ENCODE measurements at regions not wholly inside any gene's neighbourhood (a gene's known extent, or its start where the extent isn't known, plus 50 kb on each side); places are given as distances from the start of the nearest gene placed in this dataset.

DNA sequence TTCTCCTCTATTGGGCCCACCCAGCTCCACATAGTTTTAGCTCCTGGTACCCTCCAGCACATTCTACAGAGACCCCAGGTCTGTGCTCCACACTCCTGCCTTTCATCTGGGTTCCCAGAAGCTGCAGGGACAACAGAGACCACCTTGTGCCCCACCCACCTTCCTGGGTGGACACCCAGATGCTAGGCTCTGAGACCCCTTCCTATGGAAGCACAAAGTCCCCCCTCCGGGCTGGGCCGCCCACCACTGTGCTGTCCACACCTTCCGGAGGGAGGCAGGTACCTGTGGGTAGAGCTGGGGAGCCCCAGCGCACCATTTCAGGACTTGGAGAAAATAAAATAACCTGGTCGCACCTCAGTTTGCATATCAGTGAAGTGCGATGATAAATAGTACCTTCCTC, 224.9 kb upstream of the FOXF1 start:
- Histone ChIP-seq H3K36me3 (ENCODE audit: low read depth) (no peaks in the 10 kb centered on the region), H3K4me2 (no peak overlapping the region), H2AFZ (no peak overlapping the region), H3K27ac (no peak overlapping the region), H3K9me2 (ENCODE audit: insufficient read depth) (no peaks in the 10 kb centered on the region), H3K9me3 (ENCODE audit: insufficient read depth, low read depth) (no peaks in the 10 kb centered on the region), H3F3A (ENCODE audit: insufficient read depth, low read depth) (no peaks in the 10 kb centered on the region), H4K20me1 (ENCODE audit: insufficient read depth) (no peaks in the 10 kb centered on the region), H3K79me2 (ENCODE audit: low read depth) (no peaks in the 10 kb centered on the region), H3K27me3 (ENCODE audit: insufficient read depth, low read depth) (peaks cover 92% of the 10 kb centered on the region), H3K4me3 (no peak overlapping the region), H3K4me1 (replicated peaks; ENCODE audit: insufficient read depth) (no peaks in the 10 kb centered on the region)
- BruUV-seq (replicated peaks), result no TSS peak
- intact Hi-C loops (cut with micrococcal nuclease; ENCODE audit: unreplicated experiment), result no loop called here
- TF ChIP-seq, protein P1, sequence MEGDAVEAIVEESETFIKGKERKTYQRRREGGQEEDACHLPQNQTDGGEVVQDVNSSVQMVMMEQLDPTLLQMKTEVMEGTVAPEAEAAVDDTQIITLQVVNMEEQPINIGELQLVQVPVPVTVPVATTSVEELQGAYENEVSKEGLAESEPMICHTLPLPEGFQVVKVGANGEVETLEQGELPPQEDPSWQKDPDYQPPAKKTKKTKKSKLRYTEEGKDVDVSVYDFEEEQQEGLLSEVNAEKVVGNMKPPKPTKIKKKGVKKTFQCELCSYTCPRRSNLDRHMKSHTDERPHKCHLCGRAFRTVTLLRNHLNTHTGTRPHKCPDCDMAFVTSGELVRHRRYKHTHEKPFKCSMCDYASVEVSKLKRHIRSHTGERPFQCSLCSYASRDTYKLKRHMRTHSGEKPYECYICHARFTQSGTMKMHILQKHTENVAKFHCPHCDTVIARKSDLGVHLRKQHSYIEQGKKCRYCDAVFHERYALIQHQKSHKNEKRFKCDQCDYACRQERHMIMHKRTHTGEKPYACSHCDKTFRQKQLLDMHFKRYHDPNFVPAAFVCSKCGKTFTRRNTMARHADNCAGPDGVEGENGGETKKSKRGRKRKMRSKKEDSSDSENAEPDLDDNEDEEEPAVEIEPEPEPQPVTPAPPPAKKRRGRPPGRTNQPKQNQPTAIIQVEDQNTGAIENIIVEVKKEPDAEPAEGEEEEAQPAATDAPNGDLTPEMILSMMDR (conservative IDR thresholded peaks at IDR 0.05), result no peak
- TF ChIP-seq EZH2 (IDR thresholded peaks at IDR 0.05; ENCODE audit: low read depth), result no peak
- POLR2A ChIA-PET (ENCODE audit: unreplicated experiment), result no interaction called here
- CTCF ChIA-PET, result no interaction called here
- DNase-seq, result no peak

DNA sequence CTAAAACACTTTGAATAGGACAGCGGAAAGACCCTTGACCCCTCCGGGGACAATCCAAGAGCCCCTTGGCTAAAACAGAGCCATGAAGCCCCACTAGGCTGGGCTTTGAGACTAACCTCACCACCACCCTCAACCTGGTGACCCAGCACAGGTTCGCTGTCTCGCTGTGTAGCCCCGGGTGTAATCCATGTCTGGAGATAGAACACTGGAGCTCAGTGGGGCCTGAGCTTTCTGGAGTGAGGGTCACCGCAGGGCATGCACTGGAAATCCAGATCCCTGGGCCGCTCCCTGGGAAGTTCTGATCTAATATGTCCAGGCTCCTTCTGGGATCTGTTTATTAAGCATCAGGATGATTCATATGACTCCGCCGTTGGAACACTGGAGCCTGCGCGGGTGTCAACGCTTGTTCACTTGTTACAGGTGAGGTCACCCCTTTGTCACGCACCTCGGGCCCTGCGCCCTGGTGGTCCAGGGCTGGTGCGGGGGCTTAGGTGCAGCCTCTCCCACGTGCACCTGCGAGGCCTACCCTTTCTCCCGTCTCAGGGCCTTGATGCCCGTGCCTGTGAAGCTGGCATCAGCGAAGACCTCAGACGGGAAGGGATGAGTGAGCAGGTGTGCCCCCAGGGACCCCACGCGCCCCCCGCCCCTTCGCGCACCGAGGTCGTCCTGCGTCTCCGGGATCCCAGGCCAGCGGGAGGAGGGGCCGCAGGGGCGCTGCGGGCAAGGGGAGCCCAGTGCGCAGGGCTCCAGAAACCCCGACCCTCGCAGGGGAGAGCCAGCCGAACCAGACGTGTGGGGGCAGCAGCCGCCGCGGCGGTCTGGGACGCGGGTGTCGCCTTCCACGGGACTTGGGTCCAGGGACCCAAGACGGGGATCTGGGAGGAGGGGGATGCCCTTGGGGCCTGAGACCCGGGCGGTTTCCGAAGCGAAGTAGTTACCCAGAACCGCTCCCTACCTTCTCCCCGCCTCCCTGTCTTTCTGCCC, 224.1 kb upstream of the FOXF1 start:
- H4K20me1 ChIP-seq (ENCODE audit: insufficient read depth), result no peaks in the 10 kb centered on the region
- H3K27ac ChIP-seq, result no peak overlapping the region
- no peaks in the 10 kb centered on the region for H3F3A ChIP-seq (ENCODE audit: insufficient read depth, low read depth)
- intact Hi-C loops (cut with micrococcal nuclease; ENCODE audit: unreplicated experiment), result no loop called here
- no TSS peak for BruUV-seq (replicated peaks)
- no peaks in the 10 kb centered on the region for H3K79me2 ChIP-seq (ENCODE audit: low read depth)
- no peak overlapping the region for H2AFZ ChIP-seq
- H3K4me2 ChIP-seq, result no peak overlapping the region
- H3K27me3 ChIP-seq (ENCODE audit: insufficient read depth, low read depth), result peaks cover 97% of the 10 kb centered on the region
- no peak for DNase-seq
- POLR2A ChIA-PET (ENCODE audit: unreplicated experiment), result no interaction called here
- H3K4me3 ChIP-seq, result no peak overlapping the region
- no peaks in the 10 kb centered on the region for H3K4me1 ChIP-seq (replicated peaks; ENCODE audit: insufficient read depth)
- no peaks in the 10 kb centered on the region for H3K9me2 ChIP-seq (ENCODE audit: insufficient read depth)
- TF ChIP-seq, protein P1 (conservative IDR thresholded peaks at IDR 0.05), result no peak
- no peak for TF ChIP-seq EZH2 (IDR thresholded peaks at IDR 0.05; ENCODE audit: low read depth)
- CTCF ChIA-PET, result no interaction called here
- no peaks in the 10 kb centered on the region for H3K9me3 ChIP-seq (ENCODE audit: insufficient read depth, low read depth)
- H3K36me3 ChIP-seq (ENCODE audit: low read depth), result no peaks in the 10 kb centered on the region

DNA sequence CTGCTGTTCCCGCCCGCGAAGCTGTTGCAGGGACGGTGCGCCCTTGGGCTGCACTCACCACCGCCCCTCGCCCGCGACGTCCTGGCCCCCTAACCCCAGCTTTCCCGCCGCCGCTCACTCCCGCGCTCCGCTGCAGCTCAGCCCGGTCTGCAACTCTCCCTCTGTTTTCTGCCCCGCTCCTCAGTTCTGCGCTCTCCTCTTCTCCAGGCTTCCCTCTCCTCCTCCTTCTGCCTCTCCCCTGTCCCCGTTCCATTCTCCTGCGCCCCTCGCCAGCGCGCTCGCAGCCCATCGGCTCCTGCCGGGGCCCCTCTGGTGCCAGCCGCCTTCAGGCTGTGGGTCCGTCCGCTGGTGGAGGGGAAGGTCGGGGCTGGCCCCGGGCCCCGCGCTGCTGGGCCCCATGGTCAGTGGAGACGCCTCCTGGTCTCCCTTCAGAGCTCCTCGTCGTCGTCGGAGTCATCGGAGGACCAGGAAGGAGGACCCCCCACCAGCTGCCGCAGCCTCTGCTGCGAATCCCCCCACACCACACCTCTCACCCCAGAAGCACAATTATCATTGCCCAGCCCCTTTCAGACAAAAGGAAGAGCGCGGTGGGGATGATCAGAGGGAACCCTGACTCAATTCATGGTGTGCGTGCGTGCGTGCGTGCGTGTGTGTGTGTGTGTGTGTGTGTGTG, 223.2 kb upstream of the FOXF1 start:
- TF ChIP-seq, protein P1 (conservative IDR thresholded peaks at IDR 0.05), result no peak
- no peak for TF ChIP-seq EZH2 (IDR thresholded peaks at IDR 0.05; ENCODE audit: low read depth)
- Histone ChIP-seq H3K27me3 (ENCODE audit: insufficient read depth, low read depth) (peaks cover 97% of the 10 kb centered on the region), H3K79me2 (ENCODE audit: low read depth) (no peaks in the 10 kb centered on the region), H3K4me3 (no peak overlapping the region), H3K4me2 (no peak overlapping the region), H3K9me2 (ENCODE audit: insufficient read depth) (no peaks in the 10 kb centered on the region), H3K36me3 (ENCODE audit: low read depth) (no peaks in the 10 kb centered on the region), H3F3A (ENCODE audit: insufficient read depth, low read depth) (no peaks in the 10 kb centered on the region), H3K27ac (no peak overlapping the region), H2AFZ (no peak overlapping the region), H3K4me1 (replicated peaks; ENCODE audit: insufficient read depth) (no peaks in the 10 kb centered on the region), H3K9me3 (ENCODE audit: insufficient read depth, low read depth) (no peaks in the 10 kb centered on the region), H4K20me1 (ENCODE audit: insufficient read depth) (no peaks in the 10 kb centered on the region)
- CTCF ChIA-PET, result no interaction called here
- DNase-seq, result no peak
- POLR2A ChIA-PET (ENCODE audit: unreplicated experiment), result no interaction called here
- intact Hi-C loops (cut with micrococcal nuclease; ENCODE audit: unreplicated experiment), result no loop called here
- BruUV-seq (replicated peaks), result no TSS peak

Data from PC-9 (cell line).